GOT3 (cell line): ENCODE measurements at regions not wholly inside any gene's neighbourhood (a gene's known extent, or its start where the extent isn't known, plus 50 kb on each side); places are given as distances from the start of the nearest gene placed in this dataset.
"Not testable (repeated sequence)": the region's sequence is repeated elsewhere in the genome, so short reads cannot be mapped to it uniquely, and the experiment has no call there.

Source experiments
- DNase-seq: peaks from one replicate; lab custom pipeline; 2025; ENCODE audit warnings: mixed read lengths; lab: John Stamatoyannopoulos, UW

- no peak for DNase-seq
Observed at GRCh38 chr2:133976659-133977058, 277.2 kb upstream of the MGAT5 start.

GRCh38 chr2:133977405-133977804 lies 276.5 kb upstream of the MGAT5 start:
- no peak for DNase-seq

- no peak for DNase-seq
Observed at GRCh38 chr2:133982256-133982655, 271.6 kb upstream of the MGAT5 start.

- DNase-seq = no peak
Observed at GRCh38 chr2:133985563-133985962, 268.3 kb upstream of the MGAT5 start.

GRCh38 chr2:133986081-133986837 lies 267.6 kb upstream of the MGAT5 start:
- no peak for DNase-seq

- DNase-seq = no peak
Observed at GRCh38 chr2:133986881-133987795, 266.7 kb upstream of the MGAT5 start.

- DNase-seq = no peak
Observed at GRCh38 chr2:133988316-133988891, 265.5 kb upstream of the MGAT5 start.

- DNase-seq = no peak
Observed at GRCh38 chr2:133991606-133992168, 262.2 kb upstream of the MGAT5 start.

GRCh38 chr2:133992454-133992853 lies 261.4 kb upstream of the MGAT5 start:
- no peak for DNase-seq

- no peak for DNase-seq
Observed at GRCh38 chr2:133993160-133993559, 260.7 kb upstream of the MGAT5 start.

GRCh38 chr2:133998726-133999125 lies 255.1 kb upstream of the MGAT5 start:
- DNase-seq = not testable (repeated sequence)

GRCh38 chr2:134002391-134002790 lies 251.5 kb upstream of the MGAT5 start:
- no peak for DNase-seq

GRCh38 chr2:134002921-134003320 lies 251.0 kb upstream of the MGAT5 start:
- DNase-seq = no peak

GRCh38 chr2:134004467-134004866 lies 249.4 kb upstream of the MGAT5 start:
- no peak for DNase-seq

- no peak for DNase-seq
Observed at GRCh38 chr2:134008837-134009236, 245.0 kb upstream of the MGAT5 start.

- no peak for DNase-seq
Observed at GRCh38 chr2:134009440-134009839, 244.4 kb upstream of the MGAT5 start.

GRCh38 chr2:134009906-134010305 lies 244.0 kb upstream of the MGAT5 start:
- not testable (repeated sequence) for DNase-seq

GRCh38 chr2:134011936-134012586 lies 241.8 kb upstream of the MGAT5 start:
- DNase-seq = no peak

- no peak for DNase-seq
Observed at GRCh38 chr2:134014196-134014960, 239.5 kb upstream of the MGAT5 start.

GRCh38 chr2:134019871-134020270 lies 234.0 kb upstream of the MGAT5 start:
- DNase-seq = no peak

- no peak for DNase-seq
Observed at GRCh38 chr2:134020608-134021007, 233.3 kb upstream of the MGAT5 start.
